Medulla oblongata (tissue), 1 donor: ENCODE measurements at regions not wholly inside any gene's neighbourhood (a gene's known extent, or its start where the extent isn't known, plus 50 kb on each side); places are given as distances from the start of the nearest gene placed in this dataset.
"Not testable (repeated sequence)": the region's sequence is repeated elsewhere in the genome, so short reads cannot be mapped to it uniquely, and the experiment has no call there.

Experiments used
- DNase-seq: peaks from one replicate; pipeline ENCODE4 v3.0.0-alpha.2; 2015; ENCODE audit errors: extremely low spot score

GRCh38 chr4:112775801-112776200 is 138.9 kb downstream of the LARP7 start:
- DNase-seq: no peak

GRCh38 chr4:112776535-112776934 is 139.6 kb downstream of the LARP7 start:
- no peak for DNase-seq

- DNase-seq: no peak
Observed at GRCh38 chr4:112778520-112778919, 141.6 kb downstream of the LARP7 start.

- DNase-seq: no peak
Observed at GRCh38 chr4:112793033-112793432, 156.1 kb downstream of the LARP7 start.

- no peak for DNase-seq
Observed at GRCh38 chr4:112800001-112800400, 163.1 kb downstream of the LARP7 start.

- no peak for DNase-seq
Observed at GRCh38 chr4:112801341-112801740, 164.4 kb downstream of the LARP7 start.

- no peak for DNase-seq
Observed at GRCh38 chr4:112802780-112803179, 165.8 kb downstream of the LARP7 start.

GRCh38 chr4:112807083-112807482 is 170.1 kb downstream of the LARP7 start:
- DNase-seq: no peak

- DNase-seq: peak; percentile 58
Observed at GRCh38 chr4:112808001-112808400, 171.1 kb downstream of the LARP7 start.

GRCh38 chr4:112813790-112814189 is 176.8 kb downstream of the LARP7 start:
- DNase-seq: no peak

- DNase-seq: peak; percentile 96
Observed at GRCh38 chr4:112817933-112818593, 181.1 kb downstream of the LARP7 start.

- DNase-seq: peak; percentile 62
Observed at GRCh38 chr4:112818594-112818965, 181.6 kb downstream of the LARP7 start.

GRCh38 chr4:112819729-112820128 is 182.8 kb downstream of the LARP7 start:
- DNase-seq: no peak

- peak; percentile 22 for DNase-seq
Observed at GRCh38 chr4:112823156-112823555, 186.2 kb downstream of the LARP7 start.

GRCh38 chr4:112823606-112824005 is 186.7 kb downstream of the LARP7 start:
- DNase-seq: no peak

- DNase-seq: no peak
Observed at GRCh38 chr4:112830753-112831386, 193.9 kb downstream of the LARP7 start.

- DNase-seq: no peak
Observed at GRCh38 chr4:112832493-112832892, 195.6 kb downstream of the LARP7 start.

GRCh38 chr4:112836895-112837294 is 200.0 kb downstream of the LARP7 start:
- DNase-seq: no peak

GRCh38 chr4:112838015-112838414 is 201.1 kb downstream of the LARP7 start:
- DNase-seq: not testable (repeated sequence)

- no peak for DNase-seq
Observed at GRCh38 chr4:112840061-112840460, 203.1 kb downstream of the LARP7 start.

GRCh38 chr4:112840619-112841018 is 203.7 kb downstream of the LARP7 start:
- no peak for DNase-seq

GRCh38 chr4:112842513-112842912 is 205.6 kb downstream of the LARP7 start:
- no peak for DNase-seq

GRCh38 chr4:112845386-112845785 is 204.1 kb upstream of the ANK2 start:
- no peak for DNase-seq

- no peak for DNase-seq
Observed at GRCh38 chr4:112847045-112847444, 202.4 kb upstream of the ANK2 start.
